T47D (cell line): ENCODE measurements at regions not wholly inside any gene's neighbourhood (a gene's known extent, or its start where the extent isn't known, plus 50 kb on each side); places are given as distances from the start of the nearest gene placed in this dataset.
"Not testable (repeated sequence)": the region's sequence is repeated elsewhere in the genome, so short reads cannot be mapped to it uniquely, and the experiment has no call there.

Source experiments
- DNase-seq, 2 experiments: peaks; one replicate each; pipeline versions ENCODE4 v3.0.0 to v3.0.0-alpha.2; 2011 to 2012; ENCODE audit warnings: low read depth in 1 of 2, low spot score in 1 of 2
- JUND ChIP-seq: IDR thresholded peaks from 2 replicates; pipeline ENCODE4 v1.6.1; 2012; ENCODE audit warnings: low read depth
- in situ Hi-C: cut with HindIII; loops from 2 replicates; pipeline ENCODE4 v1.10.0; 2016; ENCODE audit warnings: low sequenced_read_pairs, low pct_unique_long_range_greater_than_20kb

- no peak for DNase-seq
- in situ Hi-C loops, result no loop called here
- TF ChIP-seq JUND, result no peak
Measured at GRCh38 chr19:29873801-29874575, 62.2 kb downstream of the CCNE1 start.

GRCh38 chr19:29875931-29876330 is 64.1 kb downstream of the CCNE1 start:
- in situ Hi-C loops, result no loop called here
- DNase-seq, result no peak
- no peak for TF ChIP-seq JUND

- no peak for TF ChIP-seq JUND
- DNase-seq, result no peak
- in situ Hi-C loops, result no loop called here
Measured at GRCh38 chr19:29876414-29876813, 64.6 kb downstream of the CCNE1 start.

- DNase-seq, in situ Hi-C loops: not testable (repeated sequence)
Measured at GRCh38 chr19:29876908-29877307, 65.1 kb downstream of the CCNE1 start.

- peak; percentile 76 to 90 for DNase-seq
- in situ Hi-C loops, result no loop called here
- TF ChIP-seq JUND, result no peak
Measured at GRCh38 chr19:29878973-29879654, 62.9 kb upstream of the URI1 start.

GRCh38 chr19:29879655-29879974 is 62.4 kb upstream of the URI1 start:
- no peak for TF ChIP-seq JUND
- in situ Hi-C loops, result no loop called here
- DNase-seq, result no peak

GRCh38 chr19:29880498-29881081 is 61.4 kb upstream of the URI1 start:
- DNase-seq, result no peak
- TF ChIP-seq JUND, result no peak
- in situ Hi-C loops, result no loop called here

GRCh38 chr19:29881386-29881785 is 60.7 kb upstream of the URI1 start:
- no peak for TF ChIP-seq JUND
- no peak for DNase-seq
- in situ Hi-C loops, result no loop called here

- in situ Hi-C loops, result no loop called here
- DNase-seq, result no peak
- TF ChIP-seq JUND, result no peak
Measured at GRCh38 chr19:29882719-29883105, 59.3 kb upstream of the URI1 start.

GRCh38 chr19:29884044-29884443 is 58.0 kb upstream of the URI1 start:
- DNase-seq, result no peak
- in situ Hi-C loops, result no loop called here
- no peak for TF ChIP-seq JUND

GRCh38 chr19:29884466-29884865 is 57.6 kb upstream of the URI1 start:
- in situ Hi-C loops, result no loop called here
- no peak for TF ChIP-seq JUND
- DNase-seq, result no peak

GRCh38 chr19:29886106-29886505 is 55.9 kb upstream of the URI1 start:
- in situ Hi-C loops, DNase-seq: not testable (repeated sequence)

GRCh38 chr19:29886586-29886985 is 55.5 kb upstream of the URI1 start:
- no peak for DNase-seq
- in situ Hi-C loops, result no loop called here
- no peak for TF ChIP-seq JUND
